H1 (cell line): ENCODE measurements at regions not wholly inside any gene's neighbourhood (a gene's known extent, or its start where the extent isn't known, plus 50 kb on each side); places are given as distances from the start of the nearest gene placed in this dataset.

ENCODE experiments used
- CTCF ChIA-PET: fragments of 300-600 bp; sonication (Branson Sonifier 250); formaldehyde crosslinking; loops from one replicate; lab custom pipeline; 2021; ENCODE audit not compliant: partially characterized antibody; lab: Charles Lee
- POLR2A ChIA-PET: fragments of 300-600 bp; sonication (Branson Sonifier 250); formaldehyde crosslinking; loops from one replicate; lab custom pipeline; 2021; ENCODE audit warnings: inconsistent platforms; ENCODE audit not compliant: partially characterized antibody; lab: Charles Lee
- DNase-seq, 2 experiments: peaks; one replicate each; pipeline versions ENCODE4 v3.0.0 to v3.0.0-alpha.2; 2010 to 2022; ENCODE audit warnings: low spot score in 2 of 2, low read depth in 1 of 2, mixed read lengths in 1 of 2
- FAIRE-seq: peaks from 2 replicates; lab custom pipeline; 2011; peaks lifted over from hg19 to GRCh38; lab: Jason Lieb, UNC
- H2AFZ ChIP-seq: 2 replicates; pipeline ENCODE4 v1.8.1; 2012; ENCODE audit warnings: low read length, inconsistent platforms
- H2AK5ac ChIP-seq: 2 replicates; pipeline ENCODE4 v1.6.1; 2013; ENCODE audit warnings: low read depth, low read length
- H2BK120ac ChIP-seq: replicated peaks from 2 replicates; pipeline ENCODE3; 2013; ENCODE audit warnings: low read depth, low read length, inconsistent platforms
- H2BK12ac ChIP-seq: 2 replicates; pipeline ENCODE4 v1.6.1; 2013; ENCODE audit warnings: low read depth, low read length
- H2BK15ac ChIP-seq: 2 replicates; pipeline ENCODE4 v1.6.1; 2013; ENCODE audit warnings: low read length
- H2BK20ac ChIP-seq: 2 replicates; pipeline ENCODE4 v1.6.1; 2013; ENCODE audit warnings: low read length
- H2BK5ac ChIP-seq: 2 replicates; pipeline ENCODE4 v1.6.1; 2013; ENCODE audit warnings: low read depth, low read length
- H3K14ac ChIP-seq: 2 replicates; pipeline ENCODE4 v1.6.1; 2013; ENCODE audit warnings: inconsistent platforms; ENCODE audit not compliant: insufficient read length
- H3K18ac ChIP-seq: 2 replicates; pipeline ENCODE4 v1.6.1; 2013; ENCODE audit warnings: low read length; ENCODE audit errors: extremely low read depth
- H3K23ac ChIP-seq: 2 replicates; pipeline ENCODE4 v1.6.1; 2013; ENCODE audit warnings: inconsistent platforms; ENCODE audit not compliant: insufficient read length
- H3K23me2 ChIP-seq: 2 replicates; pipeline ENCODE4 v1.6.1; 2013; ENCODE audit warnings: low read depth, low read length
- H3K27ac ChIP-seq: 2 replicates; pipeline ENCODE4 v1.6.1; 2011; ENCODE audit warnings: low read depth, low read length, inconsistent platforms
- H3K27me3 ChIP-seq, 4 experiments: replicated peaks in 1 of 4; 1 replicate in 1 of 4; 2 replicates in 3 of 4; pipeline versions ENCODE4 v1.6.1 to v1.8.1; 2011 to 2013; ENCODE audit warnings: low read length in 3 of 4, mild to moderate bottlenecking in 3 of 4, inconsistent platforms in 2 of 4, mixed read lengths in 2 of 4, moderate library complexity in 1 of 4; ENCODE audit not compliant: control insufficient read depth in 3 of 4, insufficient read depth in 3 of 4; ENCODE audit errors: extremely low read depth in 1 of 4
- H3K36me3 ChIP-seq, 4 experiments: 2 replicates each; pipeline versions ENCODE4 v1.6.1 to v1.8.1; 2011 to 2013; ENCODE audit warnings: mild to moderate bottlenecking in 4 of 4, low read length in 3 of 4, moderate library complexity in 2 of 4, control low read depth in 1 of 4, inconsistent platforms in 1 of 4; ENCODE audit not compliant: insufficient read depth in 4 of 4, control insufficient read depth in 2 of 4
- H3K4ac ChIP-seq: replicated peaks from 2 replicates; pipeline ENCODE3; 2013; ENCODE audit warnings: low read length, low read depth, mixed read lengths, inconsistent platforms; ENCODE audit not compliant: insufficient read length
- H3K4me1 ChIP-seq, 4 experiments: replicated peaks in 1 of 4; 1 replicate in 1 of 4; 2 replicates in 3 of 4; pipeline versions ENCODE4 v1.6.1 to v1.8.1; 2011 to 2013; ENCODE audit warnings: low read length in 3 of 4, inconsistent platforms in 2 of 4, mixed read lengths in 1 of 4; ENCODE audit not compliant: insufficient read depth in 4 of 4, control insufficient read depth in 3 of 4
- H3K4me2 ChIP-seq, 2 experiments: 2 replicates each; pipeline versions ENCODE4 v1.6.1 to v1.8.1; 2011 to 2013; ENCODE audit warnings: low read depth in 2 of 2, low read length in 2 of 2, control low read depth in 1 of 2, inconsistent platforms in 1 of 2, mild to moderate bottlenecking in 1 of 2; ENCODE audit not compliant: insufficient read depth in 1 of 2
- H3K4me3 ChIP-seq, 4 experiments: fragments of 200-600, 300-600 bp in 1 of 4; sonication (generic), shearing (Covaris generic), sonication (Bioruptor Twin) in 1 of 4; 2 replicates each; pipeline versions ENCODE4 v1.5.1 to v1.8.1; 2011 to 2016; ENCODE audit warnings: low read length in 4 of 4, low read depth in 3 of 4, control low read depth in 2 of 4, inconsistent platforms in 2 of 4, mild to moderate bottlenecking in 2 of 4, mixed read lengths in 1 of 4, moderate library complexity in 1 of 4; ENCODE audit not compliant: insufficient read depth in 2 of 4; ENCODE audit errors: extremely low read depth in 1 of 4
- H3K56ac ChIP-seq: replicated peaks from 2 replicates; pipeline ENCODE3; 2013; ENCODE audit warnings: low read depth, mild to moderate bottlenecking, mixed read lengths, low read length, inconsistent platforms; ENCODE audit not compliant: insufficient read length
- H3K79me1 ChIP-seq: 2 replicates; pipeline ENCODE4 v1.6.1; 2013; ENCODE audit warnings: low read depth, low read length, control low read depth
- H3K79me2 ChIP-seq, 2 experiments: 2 replicates each; pipeline versions ENCODE4 v1.6.1 to v1.8.1; 2012 to 2013; ENCODE audit warnings: low read length in 2 of 2, mild to moderate bottlenecking in 2 of 2, inconsistent platforms in 1 of 2; ENCODE audit not compliant: insufficient read depth in 2 of 2, control insufficient read depth in 1 of 2
- H3K9ac ChIP-seq, 4 experiments: replicated peaks in 1 of 4; 1 replicate in 1 of 4; 2 replicates in 3 of 4; pipeline versions ENCODE4 v1.6.1 to v1.8.1; 2011 to 2013; ENCODE audit warnings: low read depth in 3 of 4, low read length in 3 of 4, control low read depth in 2 of 4, mild to moderate bottlenecking in 2 of 4, moderate library complexity in 2 of 4, inconsistent platforms in 1 of 4; ENCODE audit errors: extremely low read depth in 1 of 4
- H3K9me3 ChIP-seq, 2 experiments: 2 replicates each; pipeline versions ENCODE4 v1.6.1 to v1.8.1; 2012 to 2013; ENCODE audit warnings: mild to moderate bottlenecking in 2 of 2, moderate library complexity in 2 of 2, control low read depth in 1 of 2, inconsistent platforms in 1 of 2, low read depth in 1 of 2, low read length in 1 of 2, mixed read lengths in 1 of 2; ENCODE audit not compliant: insufficient read depth in 2 of 2
- H4K20me1 ChIP-seq, 2 experiments: replicated peaks in 1 of 2; 2 replicates each; pipeline versions ENCODE3 to v1.8.1; 2011 to 2013; ENCODE audit warnings: inconsistent platforms in 2 of 2, low read length in 2 of 2, mild to moderate bottlenecking in 1 of 2; ENCODE audit not compliant: insufficient read depth in 2 of 2, control insufficient read depth in 1 of 2
- H4K5ac ChIP-seq: 2 replicates; pipeline ENCODE4 v1.6.1; 2013; ENCODE audit warnings: low read length, low read depth, mixed read lengths, inconsistent platforms; ENCODE audit not compliant: insufficient read length
- H4K8ac ChIP-seq: 2 replicates; pipeline ENCODE4 v1.8.0; 2013; ENCODE audit warnings: mild to moderate bottlenecking, moderate library complexity, low read length, inconsistent platforms; ENCODE audit not compliant: insufficient read depth; ENCODE audit errors: extremely low read depth
- H4K91ac ChIP-seq: replicated peaks from 2 replicates; pipeline ENCODE3; 2013; ENCODE audit warnings: low read length, mixed read lengths, inconsistent platforms; ENCODE audit not compliant: insufficient read length
- EZH2 ChIP-seq: fragments of 200-600 bp; sonication (generic); IDR thresholded peaks from 2 replicates; pipeline ENCODE4 v1.7.1; 2012; ENCODE audit warnings: low read depth, mild to moderate bottlenecking, moderate library complexity, low read length, inconsistent platforms; ENCODE audit not compliant: severe bottlenecking
- HDAC2 ChIP-seq, 2 experiments: fragments of 300-600 bp in 1 of 2; sonication (generic) in 1 of 2; IDR thresholded peaks; 2 replicates each; pipeline ENCODE4 v1.6.1; 2011 to 2012; ENCODE audit warnings: low read depth in 2 of 2, low read length in 2 of 2, mild to moderate bottlenecking in 2 of 2, moderate library complexity in 2 of 2, borderline replicate concordance in 1 of 2, inconsistent platforms in 1 of 2
- POLR2A ChIP-seq, 2 experiments: IDR thresholded peaks; 1 replicate in 1 of 2; 2 replicates in 1 of 2; pipeline ENCODE4 v1.6.1; 2011; ENCODE audit warnings: low read depth in 2 of 2, low read length in 2 of 2, mild to moderate bottlenecking in 2 of 2; ENCODE audit errors: control extremely low read depth in 1 of 2
- SRF ChIP-seq: IDR thresholded peaks from 2 replicates; pipeline ENCODE4 v1.6.1; 2011; ENCODE audit warnings: mild to moderate bottlenecking, low read depth, low read length, moderate library complexity
- TCF12 ChIP-seq: IDR thresholded peaks from 2 replicates; pipeline ENCODE4 v1.6.1; 2011; ENCODE audit warnings: low read depth, mild to moderate bottlenecking, low read length
- TEAD4 ChIP-seq: IDR thresholded peaks from 2 replicates; pipeline ENCODE4 v1.6.1; 2012; ENCODE audit warnings: low read depth, low read length, inconsistent platforms, mixed read lengths
- USF2 ChIP-seq: IDR thresholded peaks from 2 replicates; pipeline ENCODE4 v1.6.1; 2011; ENCODE audit warnings: low read length, improper control_type of control experiment
- WGBS, 2 experiments: shearing (Covaris generic) in 1 of 2; methylation state at CpG; one replicate each; pipeline versions ENCODE4 v1.1.6 to v1.1.7; 2013 to 2015; ENCODE audit warnings: low lambda C conversion rate in 2 of 2, mixed read lengths in 2 of 2, inconsistent platforms in 1 of 2, low coverage in 1 of 2, missing lambda C conversion rate in 1 of 2; ENCODE audit not compliant: insufficient replicate concordance in 2 of 2, insufficient coverage in 1 of 2, insufficient read length in 1 of 2; ENCODE audit errors: extremely low coverage in 1 of 2, missing lambda C conversion rate in 1 of 2; 5-methylcytosine and 5-hydroxymethylcytosine counted together

GRCh38 chr16:11423315-11424117 lies 78.3 kb downstream of the RMI2 start:
- no peaks in the 10 kb centered on the region for H3K9me3 ChIP-seq
- H3K4me2 ChIP-seq = no peak overlapping the region
- no peak overlapping the region for H2BK20ac ChIP-seq
- no peak overlapping the region for H2AK5ac ChIP-seq
- ChIA-PET CTCF (interaction anchor here (0.6 to 4.0 kb wide), 12 partner anchors 8 to 478 kb away, joined by 3 to 20 read pairs (median 6); no protein-coding TSS in a partner anchor), POLR2A (interaction anchor here (1.2 to 1.5 kb wide), 2 partner anchors 17 to 52 kb away, joined by 3 to 4 read pairs; no protein-coding TSS in a partner anchor)
- no peak overlapping the region for H3K4ac ChIP-seq
- H3K23me2 ChIP-seq = no peaks in the 10 kb centered on the region
- no peaks in the 10 kb centered on the region for H4K20me1 ChIP-seq
- no peak overlapping the region for H2BK120ac ChIP-seq
- no peak overlapping the region for H3K56ac ChIP-seq
- no peak overlapping the region for H2BK5ac ChIP-seq
- no peak overlapping the region for H2BK15ac ChIP-seq
- no peak overlapping the region for H2AFZ ChIP-seq
- no peaks in the 10 kb centered on the region; a peak in 1 of 7 replicates for H3K4me1 ChIP-seq
- H3K79me2 ChIP-seq = no peaks in the 10 kb centered on the region
- no peak overlapping the region for H2BK12ac ChIP-seq
- H3K4me3 ChIP-seq = no peak overlapping the region
- no peak for TF ChIP-seq TEAD4
- TF ChIP-seq TCF12 = no peak
- no peak for TF ChIP-seq SRF
- no peak for TF ChIP-seq EZH2
- TF ChIP-seq USF2 = no peak
- TF ChIP-seq HDAC2 (IDR thresholded peaks at IDR 0.05; ENCODE audit: borderline replicate concordance in 1 of 2, low read depth in 2 of 2, low read length in 2 of 2) = no peak
- TF ChIP-seq POLR2A (IDR thresholded peaks at IDR 0.05; ENCODE audit: control extremely low read depth in 1 of 2, low read depth in 2 of 2, low read length in 2 of 2) = no peak
- WGBS, 2 experiments = 89% methylated on average over 24 of the region's 24 CpGs; no CpG with 5 or more reads in 1 of the 2 experiments
- no peak overlapping the region for H4K5ac ChIP-seq
- no peak overlapping the region for H3K9ac ChIP-seq
- no peaks in the 10 kb centered on the region for H3K79me1 ChIP-seq
- H3K18ac ChIP-seq = no peak overlapping the region
- H3K27me3 ChIP-seq = no peaks in the 10 kb centered on the region
- H3K23ac ChIP-seq = no peak overlapping the region
- no peak for DNase-seq
- no peak overlapping the region for H3K14ac ChIP-seq
- no peak for FAIRE-seq
- H3K36me3 ChIP-seq = peaks cover 0 to 2% (median 0%) of the 10 kb centered on the region in 4 experiments; a peak in 2 of 8 replicates
- no peak overlapping the region; the same call in 1 of the 2 replicates for H4K8ac ChIP-seq
- no peak overlapping the region for H4K91ac ChIP-seq
- H3K27ac ChIP-seq = no peak overlapping the region
